Fibroblast of upper back skin (primary cell): ENCODE measurements at regions not wholly inside any gene's neighbourhood (a gene's known extent, or its start where the extent isn't known, plus 50 kb on each side); places are given as distances from the start of the nearest gene placed in this dataset.
A peak's percentile ranks its signal among the peaks of the same experiment; 100 is the strongest.

Source experiments
- DNase-seq: peaks from one replicate; pipeline ENCODE4 v3.0.0-alpha.2; 2013

- DNase-seq: peak; percentile 58
Observed at GRCh38 chr3:106326941-106327695, 458.3 kb upstream of the CBLB start.

- no peak for DNase-seq
Observed at GRCh38 chr3:106327696-106328025, 458.8 kb upstream of the CBLB start.

GRCh38 chr3:106328224-106328623, 459.4 kb upstream of the CBLB start:
- DNase-seq: no peak

- DNase-seq: no peak
Observed at GRCh38 chr3:106329521-106329920, 460.7 kb upstream of the CBLB start.

- no peak for DNase-seq
Observed at GRCh38 chr3:106331636-106332035, 462.8 kb upstream of the CBLB start.

GRCh38 chr3:106332129-106332528, 463.3 kb upstream of the CBLB start:
- DNase-seq: no peak

GRCh38 chr3:106332884-106333283, 464.1 kb upstream of the CBLB start:
- DNase-seq: no peak

- DNase-seq: peak; percentile 72
Observed at GRCh38 chr3:106333911-106334618, 465.3 kb upstream of the CBLB start.

GRCh38 chr3:106336619-106337018, 467.8 kb upstream of the CBLB start:
- DNase-seq: no peak

GRCh38 chr3:106337116-106337515, 468.3 kb upstream of the CBLB start:
- DNase-seq: peak; percentile 37

- no peak for DNase-seq
Observed at GRCh38 chr3:106338582-106339214, 469.9 kb upstream of the CBLB start.

- peak; percentile 28 for DNase-seq
Observed at GRCh38 chr3:106339551-106339950, 470.7 kb upstream of the CBLB start.

GRCh38 chr3:106341087-106341486, 472.3 kb upstream of the CBLB start:
- DNase-seq: peak; percentile 71

GRCh38 chr3:106341586-106342162, 472.9 kb upstream of the CBLB start:
- DNase-seq: no peak

GRCh38 chr3:106342386-106342785, 473.6 kb upstream of the CBLB start:
- no peak for DNase-seq

GRCh38 chr3:106343811-106344210, 475.0 kb upstream of the CBLB start:
- DNase-seq: no peak

- DNase-seq: peak; percentile 99
Observed at GRCh38 chr3:106345353-106346027, 476.7 kb upstream of the CBLB start.

- DNase-seq: peak; percentile 43
Observed at GRCh38 chr3:106347350-106347749, 478.5 kb upstream of the CBLB start.

- no peak for DNase-seq
Observed at GRCh38 chr3:106348139-106348690, 479.4 kb upstream of the CBLB start.

- DNase-seq: no peak
Observed at GRCh38 chr3:106349191-106349881, 480.5 kb upstream of the CBLB start.

GRCh38 chr3:106355873-106356272, 487.1 kb upstream of the CBLB start:
- no peak for DNase-seq

GRCh38 chr3:106359692-106360091, 490.9 kb upstream of the CBLB start:
- no peak for DNase-seq
